Adipocyte (in vitro differentiated cells): ENCODE measurements at regions not wholly inside any gene's neighbourhood (a gene's known extent, or its start where the extent isn't known, plus 50 kb on each side); places are given as distances from the start of the nearest gene placed in this dataset.

Experiments
- DNase-seq: peaks from one replicate; pipeline ENCODE4 v3.0.0-alpha.2; 2015; ENCODE audit warnings: low read depth
- H3K27me3 ChIP-seq: replicated peaks from 2 replicates; pipeline ENCODE4 v1.7.0; 2013; ENCODE audit warnings: mild to moderate bottlenecking, low read length, moderate library complexity; ENCODE audit not compliant: control insufficient read depth, insufficient read depth
- H3K36me3 ChIP-seq: 2 replicates; pipeline ENCODE4 v1.7.0; 2013; ENCODE audit warnings: low read length, mild to moderate bottlenecking, moderate library complexity; ENCODE audit not compliant: control insufficient read depth, insufficient read depth, severe bottlenecking
- H3K4me1 ChIP-seq: 2 replicates; pipeline ENCODE4 v1.7.0; 2013; ENCODE audit warnings: mild to moderate bottlenecking, low read length, moderate library complexity; ENCODE audit not compliant: control insufficient read depth, insufficient read depth
- H3K4me3 ChIP-seq: 2 replicates; pipeline ENCODE4 v1.7.0; 2013; ENCODE audit warnings: mild to moderate bottlenecking, low read length, moderate library complexity
- H3K9ac ChIP-seq: 2 replicates; pipeline ENCODE4 v1.7.0; 2013; ENCODE audit warnings: mild to moderate bottlenecking, low read length, moderate library complexity
- H3K9me3 ChIP-seq: 2 replicates; pipeline ENCODE4 v1.7.0; 2013; ENCODE audit warnings: mild to moderate bottlenecking, low read length, moderate library complexity; ENCODE audit not compliant: control insufficient read depth

DNA sequence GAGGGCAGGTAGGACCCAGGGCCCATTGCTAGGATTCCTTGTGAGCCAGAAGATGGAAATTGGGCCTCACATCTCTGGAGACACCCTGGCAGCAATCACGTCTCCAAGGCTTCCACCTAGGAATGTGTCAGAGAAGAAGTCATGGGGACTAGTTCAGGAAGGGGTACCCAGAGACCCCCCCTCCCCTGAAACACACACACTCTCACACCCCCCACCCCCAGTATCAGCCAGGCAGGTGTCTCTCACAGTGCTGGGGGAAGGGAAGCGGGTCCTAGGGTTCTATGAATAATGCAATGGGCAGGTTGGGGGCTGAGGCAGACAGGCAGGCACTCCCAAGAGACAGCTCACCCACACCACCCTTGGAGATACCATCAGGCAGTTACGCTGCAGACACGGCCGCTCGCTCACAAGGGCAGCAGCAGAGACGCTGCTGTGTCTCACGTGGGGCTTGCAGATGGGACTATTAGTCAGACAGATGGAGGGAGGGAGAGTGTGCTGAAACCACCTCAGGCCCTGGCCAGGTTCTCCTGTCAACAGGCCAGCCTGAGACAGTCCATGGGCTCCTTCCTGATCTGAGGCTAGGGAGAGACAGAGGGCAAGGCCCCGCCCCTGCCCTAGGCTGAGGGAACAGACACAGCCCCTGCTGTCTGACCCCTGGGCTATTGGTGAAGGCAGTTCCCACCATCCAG is 134.6 kb downstream of the CYP26B1 start:
- peaks cover 20% of the 10 kb centered on the region for H3K4me1 ChIP-seq
- H3K4me3 ChIP-seq, result no peak overlapping the region
- DNase-seq, result no peak
- no peak overlapping the region for H3K9ac ChIP-seq
- no peaks in the 10 kb centered on the region for H3K36me3 ChIP-seq
- H3K9me3 ChIP-seq, result no peaks in the 10 kb centered on the region
- peaks cover 8% of the 10 kb centered on the region for H3K27me3 ChIP-seq

DNA sequence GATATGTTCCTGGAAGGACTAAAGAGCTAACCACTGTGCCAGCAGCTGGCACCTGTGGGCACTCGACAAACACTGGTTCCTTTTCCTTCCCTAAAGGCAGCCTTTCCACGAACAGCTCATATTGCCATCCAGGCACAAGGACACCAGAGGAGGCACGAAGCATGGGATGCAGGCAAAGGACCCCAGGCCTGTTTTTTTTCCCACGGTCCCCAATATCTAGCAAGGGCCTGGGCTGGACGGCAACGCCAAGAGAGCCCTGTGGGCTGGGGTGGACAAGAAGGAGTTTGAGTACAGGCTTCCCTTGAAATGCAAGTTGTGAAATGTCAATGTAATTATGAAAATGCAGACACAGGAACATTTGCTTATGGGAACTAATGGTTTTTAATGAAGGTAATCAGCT is 135.9 kb downstream of the CYP26B1 start:
- no peaks in the 10 kb centered on the region for H3K9me3 ChIP-seq
- H3K4me3 ChIP-seq, result no peak overlapping the region
- H3K36me3 ChIP-seq, result no peaks in the 10 kb centered on the region
- no peak overlapping the region for H3K9ac ChIP-seq
- peaks cover 20% of the 10 kb centered on the region for H3K4me1 ChIP-seq
- peaks cover 8% of the 10 kb centered on the region for H3K27me3 ChIP-seq
- DNase-seq, result no peak

DNA sequence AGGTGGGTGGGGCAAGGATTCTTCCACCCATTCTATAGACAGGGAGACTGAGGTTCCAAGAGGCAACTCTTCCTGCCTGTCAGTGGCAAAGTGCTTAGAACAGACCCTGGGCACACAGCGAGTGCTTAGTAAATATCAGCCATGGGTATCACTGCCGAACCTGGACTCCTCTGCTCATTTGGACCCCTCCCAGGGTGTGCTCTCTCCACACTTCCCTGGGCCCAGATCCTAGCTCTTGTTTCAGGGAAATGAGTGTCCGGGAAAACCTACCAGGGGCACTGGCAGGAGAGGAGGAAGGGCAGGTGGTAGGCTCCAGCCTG is 136.3 kb downstream of the CYP26B1 start:
- Histone ChIP-seq H3K9ac (no peak overlapping the region), H3K9me3 (no peaks in the 10 kb centered on the region), H3K4me1 (peaks cover 20% of the 10 kb centered on the region), H3K27me3 (peaks cover 8% of the 10 kb centered on the region), H3K4me3 (no peak overlapping the region), H3K36me3 (no peaks in the 10 kb centered on the region)
- DNase-seq, result no peak

DNA sequence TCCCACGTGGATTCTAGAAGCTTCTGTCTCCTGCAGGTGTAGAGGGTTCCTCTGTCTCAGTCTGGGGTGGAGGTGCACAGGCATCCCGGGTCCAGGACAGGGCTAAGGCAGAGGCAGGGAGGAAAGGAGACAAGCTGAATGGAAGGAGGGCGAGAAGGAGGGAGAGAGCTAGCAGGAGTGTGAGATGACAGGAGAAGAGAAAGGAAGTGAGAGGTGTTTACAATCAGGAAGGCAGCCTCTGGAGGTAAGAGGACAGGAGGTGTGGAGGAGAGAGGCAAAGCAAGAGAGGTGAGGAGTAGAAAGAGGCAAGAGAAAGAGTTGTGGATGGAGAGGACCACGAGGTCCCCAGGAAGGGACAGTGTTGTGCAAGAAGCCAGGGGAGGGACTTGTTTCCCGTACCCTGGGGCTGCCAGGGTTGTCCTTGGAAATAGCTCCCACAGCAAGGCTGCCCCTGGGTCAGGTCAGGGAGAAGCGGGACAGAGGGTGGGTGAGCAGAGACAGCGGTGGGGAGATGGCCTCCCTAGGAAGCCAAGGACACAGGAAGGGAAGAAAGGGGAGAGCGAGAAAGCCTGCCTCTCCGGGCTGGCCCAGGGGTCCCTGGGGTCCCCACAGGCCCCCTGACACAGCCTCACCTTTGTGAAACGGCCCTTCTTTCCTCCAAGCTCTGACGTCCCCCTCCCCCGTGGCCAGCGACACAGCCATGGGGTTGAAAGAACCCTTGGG is 136.9 kb downstream of the CYP26B1 start:
- Histone ChIP-seq H3K36me3 (no peaks in the 10 kb centered on the region), H3K4me1 (peaks cover 20% of the 10 kb centered on the region), H3K27me3 (peaks cover 8% of the 10 kb centered on the region), H3K4me3 (no peak overlapping the region), H3K9ac (no peak overlapping the region), H3K9me3 (no peaks in the 10 kb centered on the region)
- DNase-seq, result no peak

DNA sequence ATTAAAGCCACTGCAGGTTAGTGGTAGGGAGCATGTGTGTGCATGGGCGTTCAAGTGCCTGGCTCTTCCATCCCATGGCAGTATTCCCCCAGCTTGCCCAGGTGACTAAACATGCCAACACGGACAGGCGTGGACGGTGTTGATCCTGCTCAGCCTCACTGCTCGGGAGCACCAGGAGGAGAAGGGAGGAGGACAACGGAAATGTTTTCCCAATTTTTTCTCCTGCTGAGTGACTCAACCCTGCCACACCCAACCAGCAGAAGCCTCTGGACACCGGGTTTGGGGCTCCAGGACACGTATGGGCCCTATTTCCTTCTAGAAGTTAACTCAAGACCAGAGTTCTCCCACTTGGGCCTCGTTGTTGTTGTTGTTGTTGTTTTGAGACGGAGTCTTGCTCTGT is 139.1 kb downstream of the CYP26B1 start:
- Histone ChIP-seq H3K4me1 (peaks cover 8% of the 10 kb centered on the region), H3K36me3 (no peaks in the 10 kb centered on the region), H3K27me3 (peaks cover 11% of the 10 kb centered on the region), H3K9me3 (no peaks in the 10 kb centered on the region), H3K4me3 (no peak overlapping the region), H3K9ac (no peak overlapping the region)
- no peak for DNase-seq

DNA sequence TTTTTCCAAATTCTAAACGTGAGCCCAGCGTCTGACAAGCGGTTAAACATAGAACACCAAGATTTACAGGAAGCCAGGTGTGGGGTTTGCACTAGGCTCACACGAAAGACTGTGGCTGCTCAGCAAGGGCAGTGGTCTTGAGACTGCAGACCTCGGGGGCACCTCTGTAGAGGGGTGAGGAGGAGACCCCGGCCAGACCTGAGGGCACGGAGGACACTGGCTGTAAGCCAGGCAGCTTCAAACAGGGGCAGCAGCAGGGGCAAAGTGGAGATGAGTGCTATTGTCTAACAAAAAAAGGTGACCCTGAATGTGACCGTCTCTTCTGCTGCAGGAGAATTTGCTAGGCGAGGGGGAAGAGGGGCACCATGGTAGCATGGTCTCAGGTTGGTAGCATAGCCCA is 140.3 kb downstream of the CYP26B1 start:
- H3K9me3 ChIP-seq, result no peaks in the 10 kb centered on the region
- peaks cover 11% of the 10 kb centered on the region for H3K27me3 ChIP-seq
- no peak for DNase-seq

DNA sequence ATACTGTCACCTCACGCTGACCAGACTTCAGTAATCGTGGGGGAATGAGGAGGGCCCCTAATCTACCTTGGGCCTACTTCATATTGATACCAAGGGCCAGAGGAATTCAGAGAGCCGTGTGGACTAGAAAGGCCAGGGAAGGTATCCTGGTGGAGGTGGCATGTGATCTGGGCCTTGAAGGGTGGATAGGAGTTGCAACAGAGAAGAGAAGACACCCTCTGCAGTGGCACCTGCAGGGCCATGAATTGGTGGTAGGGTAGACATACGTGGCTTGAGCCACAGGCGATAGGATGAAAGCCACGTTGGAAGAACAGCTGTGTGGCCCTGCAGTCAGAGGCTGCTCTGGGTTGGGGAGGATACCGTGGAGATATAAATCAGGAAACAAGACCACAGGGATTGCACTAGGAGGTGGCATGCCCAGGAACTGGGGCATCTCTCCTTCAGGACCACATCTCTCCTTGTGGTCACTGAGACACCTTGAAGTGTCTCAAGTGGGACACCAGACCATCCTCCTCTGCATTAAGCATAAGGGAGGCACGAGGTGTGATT is 141.4 kb downstream of the CYP26B1 start:
- no peaks in the 10 kb centered on the region for H3K9me3 ChIP-seq
- no peak overlapping the region for H3K9ac ChIP-seq
- H3K36me3 ChIP-seq, result no peaks in the 10 kb centered on the region
- peaks cover 10% of the 10 kb centered on the region for H3K27me3 ChIP-seq
- DNase-seq, result no peak
- H3K4me3 ChIP-seq, result no peak overlapping the region
- H3K4me1 ChIP-seq, result peaks cover 9% of the 10 kb centered on the region

More for the DNA sequence above, 140.3 kb downstream of the CYP26B1 start:
- Histone ChIP-seq H3K9ac (no peak overlapping the region), H3K4me3 (no peak overlapping the region), H3K36me3 (no peaks in the 10 kb centered on the region), H3K4me1 (peaks cover 8% of the 10 kb centered on the region)

DNA sequence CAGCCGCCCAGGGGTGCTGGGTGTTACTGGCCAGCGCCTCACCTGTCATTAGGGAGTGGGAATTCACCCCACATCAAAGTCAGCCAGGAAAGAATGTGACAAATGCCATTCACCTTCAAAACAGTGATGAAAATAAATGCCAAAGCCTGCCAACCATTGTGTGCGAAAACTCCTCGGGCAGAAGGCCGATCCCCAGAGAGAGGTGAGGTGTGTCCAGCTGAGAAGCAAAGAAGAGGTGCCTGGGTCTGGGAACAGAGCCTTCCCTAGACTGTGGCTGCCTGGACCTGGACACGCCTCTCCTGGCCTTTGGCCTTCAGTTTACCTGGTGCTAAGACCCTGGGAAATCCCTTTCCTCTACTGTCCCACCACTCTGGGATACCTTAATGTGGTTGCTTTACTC is 142.7 kb downstream of the CYP26B1 start:
- Histone ChIP-seq H3K27me3 (peaks cover 4% of the 10 kb centered on the region), H3K36me3 (no peaks in the 10 kb centered on the region), H3K4me1 (peaks cover 13% of the 10 kb centered on the region), H3K9me3 (no peaks in the 10 kb centered on the region), H3K9ac (no peak overlapping the region), H3K4me3 (no peak overlapping the region)
- DNase-seq, result no peak

DNA sequence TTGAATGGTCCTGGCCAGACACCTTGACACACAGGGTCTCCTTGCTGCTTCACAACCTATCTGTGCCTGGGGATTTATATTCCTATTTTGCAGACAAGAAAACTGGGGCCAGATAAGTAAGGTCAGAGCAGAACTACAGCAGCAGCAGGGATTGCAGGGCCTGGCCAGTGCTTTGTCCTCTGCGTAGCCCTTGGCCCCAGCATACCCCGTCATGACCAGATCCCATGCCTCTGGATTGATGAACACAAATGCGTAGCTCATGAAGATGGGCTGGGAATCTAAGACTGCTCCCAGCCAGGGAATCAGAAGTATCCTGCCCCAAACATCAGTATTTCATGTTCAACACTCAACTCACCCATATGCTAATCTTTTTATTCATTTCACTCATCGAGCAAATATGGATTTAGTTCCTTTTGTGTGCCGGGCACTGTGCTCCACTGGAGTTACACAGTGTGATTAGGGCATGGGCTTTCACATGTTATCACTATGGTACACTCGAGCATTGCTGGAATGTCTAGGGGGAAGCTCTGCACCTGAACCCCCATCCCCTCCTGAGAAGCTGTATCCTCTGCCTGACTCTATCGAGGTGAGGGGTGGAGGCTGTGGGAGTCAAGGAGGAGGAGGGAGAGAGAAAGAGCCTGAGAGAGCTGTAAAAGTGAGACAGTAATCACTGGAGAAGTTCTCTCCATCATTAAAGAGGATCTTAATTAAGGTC is 143.3 kb downstream of the CYP26B1 start:
- Histone ChIP-seq H3K4me1 (peaks cover 7% of the 10 kb centered on the region), H3K36me3 (no peaks in the 10 kb centered on the region), H3K9ac (no peak overlapping the region), H3K27me3 (peaks cover 4% of the 10 kb centered on the region), H3K9me3 (no peaks in the 10 kb centered on the region), H3K4me3 (no peak overlapping the region)
- no peak for DNase-seq

DNA sequence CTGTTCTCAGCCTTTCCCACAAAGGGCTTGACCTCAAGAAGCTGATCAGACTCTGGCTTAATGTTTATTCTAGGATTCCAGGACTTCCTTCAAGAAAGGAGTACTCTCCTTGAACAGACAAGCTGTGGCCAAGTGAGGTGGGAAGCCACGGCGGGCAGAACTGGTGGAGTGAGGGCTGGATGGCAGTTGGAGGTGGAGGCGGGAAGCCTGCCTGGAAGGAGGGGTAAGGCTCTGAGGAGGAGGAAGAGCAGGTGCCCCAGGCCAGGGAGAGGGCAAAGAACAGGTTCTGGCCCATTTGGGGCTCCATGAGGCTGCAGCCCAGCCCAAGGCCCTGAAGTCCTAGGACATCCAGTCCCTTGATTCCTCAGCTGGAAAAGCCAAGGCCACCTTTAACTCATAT is 143.9 kb downstream of the CYP26B1 start:
- no peak for DNase-seq

DNA sequence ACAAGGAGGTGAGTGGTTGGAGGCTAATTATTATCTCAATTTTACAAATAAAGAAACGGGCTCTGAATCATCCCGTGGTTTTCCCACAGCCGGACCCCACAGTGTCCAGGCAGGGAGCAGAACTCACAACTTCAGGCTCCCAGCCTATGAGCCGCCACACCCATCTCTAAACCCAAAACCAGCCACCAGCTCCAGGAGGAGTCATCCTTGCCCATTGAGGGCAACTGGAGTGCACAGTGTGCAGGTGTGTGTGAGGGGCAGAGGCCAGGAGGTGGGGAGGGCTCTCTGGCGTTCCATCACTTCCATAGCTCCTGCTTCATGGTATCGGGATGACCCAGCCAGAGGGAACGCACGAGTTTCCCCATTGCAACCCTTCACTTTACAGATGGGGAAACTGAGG is 144.5 kb downstream of the CYP26B1 start:
- no peak for DNase-seq

More for the DNA sequence above, 143.9 kb downstream of the CYP26B1 start:
- no peaks in the 10 kb centered on the region for H3K9me3 ChIP-seq
- peaks cover 4% of the 10 kb centered on the region for H3K27me3 ChIP-seq
- no peaks in the 10 kb centered on the region for H3K36me3 ChIP-seq
- H3K4me3 ChIP-seq, result no peak overlapping the region
- H3K9ac ChIP-seq, result no peak overlapping the region
- H3K4me1 ChIP-seq, result peaks cover 6% of the 10 kb centered on the region

More for the DNA sequence above, 144.5 kb downstream of the CYP26B1 start:
- Histone ChIP-seq H3K4me3 (no peak overlapping the region), H3K9me3 (no peaks in the 10 kb centered on the region), H3K36me3 (no peaks in the 10 kb centered on the region), H3K4me1 (peaks cover 6% of the 10 kb centered on the region), H3K9ac (no peak overlapping the region), H3K27me3 (peaks cover 4% of the 10 kb centered on the region)
